ENCODE measurements at regions not wholly inside any gene's neighbourhood (a gene's known extent, or its start where the extent isn't known, plus 50 kb on each side); places are given as distances from the start of the nearest gene placed in this dataset.
A peak's percentile ranks its signal among the peaks of the same experiment; 100 is the strongest.

DNA sequence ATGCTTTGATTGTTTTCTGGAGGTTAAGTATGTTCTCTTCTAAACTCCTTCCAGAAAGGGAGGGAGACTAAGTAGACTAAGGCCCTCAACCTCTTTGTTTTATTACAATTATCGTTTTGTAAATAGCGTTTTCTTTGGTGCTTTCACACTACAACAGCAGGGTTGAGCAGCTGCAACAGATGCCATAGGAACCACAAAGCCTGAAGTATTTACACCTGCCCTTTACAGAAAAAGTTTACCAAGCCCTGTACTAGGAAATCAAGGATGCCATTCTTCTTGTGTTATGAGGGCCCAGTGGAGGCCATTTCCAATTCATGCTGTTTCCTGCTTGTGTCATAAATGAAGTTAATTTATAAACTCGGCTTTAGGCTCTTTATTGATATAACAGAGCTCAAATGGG lies 914.8 kb downstream of the DCDC2C start:
- no peak for DNase-seq

DNA sequence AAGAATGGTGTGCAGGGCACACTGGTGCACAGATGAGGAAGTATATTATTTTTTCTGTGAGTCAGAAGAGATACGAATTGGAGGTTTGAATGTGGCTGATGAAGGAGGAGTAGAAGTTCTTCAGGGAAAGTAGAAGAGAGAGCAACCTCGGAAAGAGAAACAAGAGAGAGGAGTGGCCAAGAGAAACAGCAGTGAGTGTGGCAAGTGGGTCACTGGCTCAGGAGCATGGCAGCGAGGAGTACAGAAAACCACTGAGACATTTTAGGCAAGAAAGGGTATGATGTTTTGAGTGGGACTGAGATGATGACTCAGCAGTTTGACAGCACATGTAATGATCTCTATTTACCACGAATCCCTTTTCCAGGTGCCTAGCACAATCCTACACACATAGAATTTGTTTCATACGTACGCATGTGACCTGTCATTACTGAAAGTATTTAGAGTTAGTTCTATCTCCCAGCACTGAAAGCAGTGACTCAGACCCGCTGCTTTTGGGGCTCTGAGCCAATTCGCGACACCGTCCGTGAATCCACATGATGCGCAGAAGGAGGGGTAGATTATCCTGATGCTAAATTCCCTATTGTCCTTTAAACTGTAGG lies 915.4 kb downstream of the DCDC2C start:
- no peak for DNase-seq

DNA sequence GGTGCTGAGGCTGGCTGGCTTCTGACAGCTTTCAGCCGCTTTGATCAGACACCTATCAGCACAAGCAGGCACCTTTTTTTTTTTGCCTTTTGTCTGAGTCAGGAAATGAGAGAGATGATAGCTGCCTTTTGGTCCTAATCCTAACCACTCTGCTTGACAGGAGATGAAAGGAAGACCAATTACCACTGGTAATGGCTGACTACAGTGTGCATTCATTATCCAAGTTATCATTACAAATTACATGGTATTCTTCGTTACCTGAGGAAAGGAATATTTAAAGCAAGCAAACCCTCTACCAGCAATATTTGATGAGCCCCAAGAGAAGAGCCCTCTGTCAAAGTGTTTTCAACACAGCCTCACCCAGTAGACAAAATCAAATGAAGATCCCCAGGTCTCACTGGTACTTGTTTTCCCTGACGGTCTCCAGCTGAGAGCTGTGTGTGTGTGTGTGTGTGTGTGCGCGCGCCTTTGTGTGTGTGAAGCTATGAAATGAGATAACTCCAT lies 925.7 kb downstream of the DCDC2C start:
- peak; percentile 70 for DNase-seq

DNA sequence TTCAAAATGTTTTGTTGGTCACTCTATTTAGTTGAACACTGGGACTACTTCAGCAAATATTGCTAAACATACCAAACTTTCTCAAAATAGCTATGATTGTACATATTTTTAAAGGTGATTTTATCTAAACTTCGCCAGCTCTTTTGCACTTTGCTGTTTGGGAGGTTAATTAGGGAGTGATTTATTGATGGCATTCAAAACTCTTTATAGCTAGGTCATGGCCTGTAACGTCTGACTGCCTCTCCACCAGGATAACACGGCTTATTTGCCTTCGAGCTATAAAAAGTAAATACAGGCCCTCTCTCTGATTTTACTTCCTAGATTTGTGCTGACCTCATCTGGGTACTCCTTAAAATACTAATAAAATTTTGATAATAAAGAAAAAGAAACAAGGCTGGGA lies 931.9 kb downstream of the DCDC2C start:
- peak; percentile 20 for DNase-seq

DNA sequence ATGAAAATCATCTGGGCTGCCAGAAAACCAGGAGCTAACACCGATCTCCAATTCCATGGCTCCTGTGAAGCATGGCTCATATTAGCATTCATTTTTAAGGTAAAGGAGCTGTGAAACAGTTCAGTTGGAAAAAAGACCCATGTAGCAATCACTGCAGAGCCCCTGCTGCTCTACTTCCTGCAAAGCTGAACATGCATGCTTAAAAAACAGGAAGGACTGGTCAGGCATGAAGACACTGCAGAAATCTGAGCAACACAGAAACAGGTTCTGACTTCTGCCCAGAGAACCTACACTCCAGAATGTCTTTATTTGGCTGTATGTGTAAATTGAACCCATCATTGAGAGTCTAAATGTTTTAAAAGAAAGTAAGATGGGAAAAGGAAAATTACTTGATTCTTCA lies 950.6 kb downstream of the DCDC2C start:
- DNase-seq, result no peak

DNA sequence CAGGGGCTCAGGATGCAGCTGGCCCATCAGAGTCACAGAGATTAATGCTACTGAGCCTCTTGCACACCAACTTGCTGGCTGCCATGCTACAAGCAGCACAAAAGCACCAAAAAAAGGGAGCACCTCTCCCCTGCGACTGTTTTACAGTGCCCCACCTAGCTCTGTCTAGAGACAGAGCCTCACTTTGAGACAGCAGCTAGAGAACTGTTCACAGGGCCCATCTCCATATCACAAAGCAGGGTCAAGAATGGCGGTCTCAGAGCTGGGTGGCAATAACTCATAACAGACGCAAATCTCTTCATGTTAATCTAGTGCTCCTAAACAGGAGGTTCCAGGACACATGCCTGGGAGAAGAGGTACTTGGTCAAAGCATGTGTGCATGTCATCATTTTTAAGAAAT lies 953.0 kb downstream of the DCDC2C start:
- no peak for DNase-seq

DNA sequence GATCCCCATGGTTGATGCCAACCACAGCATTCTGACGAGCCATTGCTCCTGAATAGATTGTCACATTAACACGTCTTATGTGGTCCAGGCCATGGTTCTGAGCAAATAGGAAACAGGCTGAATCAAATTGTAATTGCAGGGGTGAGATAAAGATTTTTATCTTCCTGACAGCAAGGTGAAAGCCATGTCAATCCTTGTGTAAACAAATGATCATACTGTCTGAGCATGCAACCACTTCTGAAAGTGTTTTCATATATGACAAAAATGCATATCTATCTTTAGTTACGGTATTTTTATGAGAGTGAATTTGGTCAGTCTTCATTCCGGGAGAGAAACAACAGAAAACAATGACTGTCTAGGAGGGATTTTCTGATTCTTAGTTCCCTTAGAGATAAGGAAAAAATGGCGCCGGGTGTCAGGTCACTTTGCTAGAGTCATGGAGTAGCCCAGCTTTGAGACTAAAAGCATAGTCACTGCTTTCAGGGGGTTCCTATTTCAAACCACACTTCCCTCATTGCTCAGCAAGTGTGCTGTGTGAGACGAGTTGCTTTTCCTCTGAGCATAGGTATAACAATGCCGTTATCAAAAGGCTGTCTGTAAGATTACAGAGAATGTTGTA lies 958.9 kb downstream of the DCDC2C start:
- DNase-seq, result no peak

DNA sequence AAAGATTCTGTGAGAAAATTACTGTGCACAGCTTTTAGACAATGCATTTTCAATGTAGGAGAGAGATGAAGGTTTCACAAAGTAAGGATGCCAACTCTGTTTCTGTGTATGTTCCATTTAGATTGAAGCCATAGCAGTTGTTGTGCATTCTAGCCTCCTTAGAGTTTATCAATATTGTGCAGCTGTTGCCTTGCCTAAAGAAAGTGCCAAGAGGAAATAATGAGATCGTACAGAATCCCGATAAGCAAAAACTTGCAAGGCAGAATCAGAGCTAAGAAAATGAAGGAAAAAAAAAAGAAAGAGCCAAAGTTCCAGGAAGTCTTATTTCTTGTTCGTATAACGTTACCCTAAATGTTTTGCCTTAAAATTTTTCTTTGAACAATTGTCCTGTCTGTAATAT lies 965.0 kb downstream of the DCDC2C start:
- no peak for DNase-seq

DNA sequence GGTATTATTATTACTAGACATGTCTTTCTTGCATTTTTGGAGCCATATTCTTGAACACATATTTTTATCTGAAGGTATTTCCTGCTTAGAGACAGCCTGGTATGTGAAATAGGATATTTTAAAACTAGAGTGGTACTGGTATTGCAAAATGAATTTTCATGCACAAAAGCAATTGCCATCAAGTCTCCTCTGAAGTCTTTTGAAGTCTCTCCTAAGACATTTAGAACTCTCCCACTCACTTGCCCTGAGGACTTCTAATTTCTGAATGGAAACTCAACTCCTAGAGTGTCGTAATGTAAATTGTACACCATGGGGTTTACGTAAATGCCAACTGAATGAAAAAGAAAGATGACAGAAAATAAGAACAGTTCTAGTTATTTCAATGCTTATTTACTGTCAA lies 967.0 kb downstream of the DCDC2C start:
- DNase-seq, result no peak

DNA sequence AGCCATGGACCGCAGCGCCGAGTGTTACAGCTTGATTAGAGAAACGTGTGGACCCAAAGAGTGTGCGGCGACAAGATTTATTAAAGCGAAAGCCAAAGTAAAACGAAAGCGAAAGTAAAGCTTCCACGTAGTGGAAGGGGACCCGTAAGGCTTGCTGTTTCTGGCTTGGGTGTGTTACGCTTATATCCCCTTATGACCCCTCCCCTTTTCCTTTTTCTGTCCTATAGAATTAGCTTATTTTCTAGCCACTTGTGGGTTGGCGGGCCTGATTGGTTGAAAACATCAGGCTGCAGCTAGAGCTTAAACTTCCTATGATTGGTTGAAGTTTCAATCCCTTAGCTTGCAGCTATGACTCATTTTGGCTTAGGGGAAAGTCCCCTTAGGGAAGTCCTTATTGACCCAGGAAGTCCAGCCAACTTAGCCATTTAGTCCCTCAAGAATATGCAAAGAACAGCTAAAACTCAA lies 969.7 kb downstream of the DCDC2C start:
- peak; percentile 18 for DNase-seq

DNA sequence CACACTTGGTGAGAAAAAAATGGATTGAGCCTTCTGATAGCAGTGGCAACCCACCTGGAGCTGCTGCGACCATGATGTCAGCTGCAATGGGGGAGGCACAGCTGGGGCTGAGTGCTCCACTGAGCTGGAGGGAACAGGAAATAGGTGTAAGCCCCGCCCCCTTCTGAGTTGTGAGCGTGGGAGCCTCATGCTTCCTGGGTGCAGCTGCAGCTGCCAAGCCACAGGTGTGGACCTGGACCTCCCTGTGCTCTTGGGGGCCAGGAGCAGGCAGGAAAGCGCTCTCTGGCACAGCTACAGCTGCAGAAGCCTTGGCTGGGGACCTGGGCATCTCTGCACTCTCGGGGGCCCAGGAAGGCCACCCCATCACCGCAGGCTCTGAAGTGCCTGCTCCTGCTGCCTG lies 970.6 kb downstream of the DCDC2C start:
- DNase-seq, result no peak

DNA sequence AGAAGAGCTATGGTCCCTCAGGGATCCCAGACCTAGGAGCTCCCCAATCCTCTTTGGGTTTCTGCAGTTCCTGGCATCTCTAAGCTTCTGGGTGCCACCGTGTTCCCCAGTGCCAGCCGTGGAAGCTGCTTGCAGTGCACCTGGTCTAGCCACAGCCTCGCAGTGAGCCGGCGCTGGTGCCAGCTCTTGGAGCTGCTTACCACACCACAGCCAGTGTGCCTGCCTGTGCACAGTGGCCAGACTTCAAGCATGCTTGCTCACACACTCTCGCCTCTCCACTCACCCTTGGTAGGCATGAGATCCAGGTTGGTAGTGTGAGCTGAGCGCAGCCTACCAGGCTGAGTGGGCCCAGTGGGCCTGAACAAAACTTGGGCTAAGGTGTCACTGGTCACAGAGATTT lies 971.9 kb downstream of the DCDC2C start:
- DNase-seq, result no peak

DNA sequence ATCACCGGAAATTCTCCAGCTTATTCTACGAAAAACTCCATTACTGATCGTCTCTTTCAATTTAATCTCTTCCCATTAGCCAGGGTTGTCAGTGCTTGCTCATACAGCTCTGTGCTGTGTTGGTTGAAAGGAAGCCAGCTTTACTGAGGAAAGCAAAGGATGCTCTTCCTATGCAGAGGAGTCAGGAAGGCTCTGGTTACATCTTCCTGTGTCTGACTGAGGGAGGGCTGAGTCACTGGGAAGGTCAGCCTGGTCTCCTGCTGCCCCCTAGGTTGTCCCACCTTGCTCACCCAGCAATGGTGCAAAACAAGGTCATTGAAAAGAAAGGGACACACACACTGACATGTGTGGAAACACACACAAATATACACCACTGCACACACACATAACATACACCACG lies 975.6 kb downstream of the DCDC2C start:
- DNase-seq, result no peak

DNA sequence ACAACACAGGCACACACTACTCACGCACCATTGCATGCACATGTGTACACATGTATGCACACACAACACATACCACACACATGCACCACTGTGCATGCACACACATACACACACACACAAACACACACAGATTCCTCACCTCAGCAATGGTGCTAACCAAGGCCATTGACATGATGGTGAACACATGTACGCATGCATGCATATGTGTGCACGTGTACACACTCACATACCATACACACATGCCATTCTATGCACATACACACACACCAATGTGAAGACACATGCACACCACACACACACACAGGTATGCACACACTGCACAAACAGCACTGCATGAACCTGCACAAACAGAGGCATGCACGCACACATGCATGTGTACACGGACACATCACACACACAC lies 976.0 kb downstream of the DCDC2C start:
- no peak for DNase-seq

DNA sequence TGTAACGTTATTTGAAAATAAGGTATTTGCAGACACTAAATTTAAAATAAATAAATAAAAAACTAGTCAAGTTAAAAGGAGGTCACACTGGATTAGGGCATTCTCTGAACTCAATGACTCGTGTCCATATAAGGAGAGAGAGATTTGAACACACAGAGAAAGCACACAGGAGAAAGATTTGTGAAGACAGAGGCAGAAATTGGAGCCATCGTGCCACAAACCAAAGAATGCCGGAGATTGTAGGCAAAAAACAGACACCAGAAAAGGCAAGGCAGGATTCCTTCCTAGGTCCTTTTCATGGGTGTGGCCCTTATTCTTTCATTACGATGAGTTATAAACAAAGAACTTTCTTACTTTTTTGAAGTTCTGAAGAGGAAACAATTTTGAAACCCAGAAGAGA lies 981.5 kb downstream of the DCDC2C start:
- no peak for DNase-seq

DNA sequence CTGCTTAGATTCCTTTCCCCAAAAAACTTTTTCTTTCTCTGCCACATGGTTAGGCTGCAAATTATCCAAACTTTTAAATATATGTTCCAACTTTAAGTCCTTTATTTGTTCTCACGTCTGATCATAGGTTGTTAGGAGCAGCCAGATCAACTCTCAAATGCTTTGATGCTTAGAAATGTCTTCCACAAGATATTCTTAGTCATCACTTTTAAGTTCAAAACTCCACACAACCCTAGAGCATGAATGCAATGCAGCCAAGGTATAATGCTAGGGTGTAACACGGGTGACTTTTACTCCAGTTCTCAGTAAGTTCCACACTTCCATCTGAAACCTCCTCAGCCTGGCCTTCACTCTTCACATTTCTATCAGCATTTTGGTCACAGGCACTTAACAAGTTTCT lies 987.5 kb downstream of the DCDC2C start:
- no peak for DNase-seq

DNA sequence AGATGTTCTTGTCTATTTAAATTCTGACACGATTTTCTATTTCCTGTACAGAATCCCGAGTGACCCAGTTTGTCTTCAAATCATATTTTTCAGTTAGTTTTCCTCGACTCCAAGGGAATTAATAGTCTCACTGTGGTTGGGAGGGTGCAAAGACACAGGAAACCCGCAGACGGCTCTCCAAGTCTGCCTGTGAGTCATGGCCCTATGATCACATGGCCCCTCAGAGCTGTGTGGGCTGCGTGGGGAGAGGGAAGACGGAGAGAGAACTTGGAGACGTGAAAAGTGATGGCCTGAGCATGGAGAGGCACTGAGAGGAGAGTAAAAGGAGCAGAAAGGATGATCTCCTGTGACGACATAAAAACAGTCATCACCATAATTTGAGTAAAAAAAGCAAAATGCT lies 989.9 kb downstream of the DCDC2C start:
- DNase-seq, result no peak

DNA sequence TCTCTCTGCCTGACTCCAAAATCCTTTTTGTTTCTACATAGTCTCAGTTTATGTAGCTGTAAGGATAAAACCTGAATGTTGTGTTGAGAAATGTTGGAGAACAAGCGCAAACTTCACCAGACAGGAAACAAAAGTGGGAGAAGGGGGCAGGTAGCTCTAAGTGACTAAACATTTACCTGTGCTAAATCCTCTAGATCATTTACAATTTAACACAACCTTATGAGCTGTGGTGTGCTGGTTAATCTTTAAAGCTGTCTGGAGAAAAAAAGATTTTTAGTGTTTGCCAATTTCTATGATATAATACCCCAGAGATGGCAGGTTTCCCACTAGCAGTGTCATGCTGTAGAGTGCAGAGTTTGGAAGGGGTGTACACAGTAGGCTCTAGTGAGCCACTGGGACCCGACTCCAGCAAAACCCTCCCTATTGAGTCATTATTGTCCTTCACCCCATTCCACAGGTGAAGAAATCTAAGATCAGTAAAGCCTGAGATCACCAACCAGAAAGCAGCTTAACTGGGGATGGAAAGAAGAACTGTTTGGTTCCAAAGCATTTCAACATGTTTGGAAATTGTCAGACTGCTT lies 992.0 kb downstream of the DCDC2C start:
- DNase-seq, result no peak

DNA sequence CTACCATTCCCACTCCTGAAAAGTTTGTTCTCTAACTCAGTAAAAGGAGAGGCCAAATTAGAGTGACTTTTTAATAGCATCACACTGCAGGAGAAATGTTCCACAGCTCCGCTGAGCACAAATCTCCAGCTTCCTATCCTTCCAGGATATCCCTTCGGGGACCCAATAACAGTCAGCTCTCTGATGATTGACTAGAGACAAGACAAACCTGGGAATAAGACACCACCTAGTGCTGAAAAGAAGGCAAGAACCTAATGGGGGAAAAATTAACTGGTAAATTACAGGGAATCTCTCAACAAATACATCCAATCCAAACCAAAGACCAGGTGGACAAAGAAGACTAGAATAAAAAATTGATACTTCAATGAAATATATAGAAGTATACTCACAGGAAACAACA lies 977.1 kb upstream of the SOX11 start:
- no peak for DNase-seq

DNA sequence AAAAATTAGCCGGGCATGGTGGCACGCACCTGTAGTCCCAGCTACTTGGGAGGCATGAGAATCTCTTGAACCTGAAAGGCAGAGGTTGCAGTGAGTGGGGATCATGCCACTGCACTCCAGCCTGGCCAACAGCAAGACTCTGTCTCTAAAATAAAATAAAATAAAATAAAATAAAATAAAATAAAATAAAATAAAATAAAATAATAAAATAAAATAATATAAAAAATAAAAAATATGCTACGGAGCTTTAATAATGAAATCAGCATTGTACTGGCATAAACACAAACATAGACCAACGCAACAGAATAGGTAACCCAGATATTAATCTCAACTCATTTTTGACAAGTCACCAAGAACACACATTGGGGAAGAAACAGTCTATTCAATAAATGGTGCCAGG lies 973.4 kb upstream of the SOX11 start:
- DNase-seq, result no peak

DNA sequence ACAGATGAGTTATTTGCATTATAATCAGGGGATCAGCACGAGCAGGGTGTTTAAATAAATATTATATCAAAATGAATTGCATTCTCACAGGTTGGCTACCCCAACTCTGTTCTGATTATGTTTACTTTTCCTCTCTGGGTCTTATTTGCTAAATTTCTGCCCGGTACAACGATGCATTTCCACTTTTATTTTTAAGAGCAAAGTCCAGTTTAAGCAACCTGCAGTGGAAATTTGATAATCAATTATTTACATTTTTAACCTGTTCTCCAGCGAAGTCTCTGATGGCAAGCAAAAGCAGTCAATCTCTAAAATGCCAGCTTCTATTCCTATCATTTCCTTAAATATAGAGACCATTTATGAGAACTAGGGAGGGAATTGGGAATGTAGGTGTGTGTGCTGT lies 966.6 kb upstream of the SOX11 start:
- DNase-seq, result no peak

DNA sequence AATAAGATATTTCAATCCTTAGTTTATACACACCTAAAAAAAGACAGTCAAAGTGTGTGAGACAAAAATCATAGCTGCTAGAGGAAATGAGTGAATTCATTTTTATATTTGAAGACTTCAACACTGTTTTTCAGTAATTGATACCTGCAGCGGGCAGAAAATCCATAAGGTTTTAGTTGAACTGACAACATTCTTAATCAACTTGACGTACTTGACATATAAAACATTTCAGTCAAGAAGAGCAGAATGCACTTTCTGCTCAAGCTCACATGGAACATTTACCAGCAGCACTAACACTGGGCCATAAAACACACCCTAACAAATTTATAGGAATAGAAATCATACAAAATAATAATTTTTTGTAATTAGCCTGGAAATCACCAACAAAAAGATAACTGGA lies 959.6 kb upstream of the SOX11 start:
- DNase-seq, result no peak

DNA sequence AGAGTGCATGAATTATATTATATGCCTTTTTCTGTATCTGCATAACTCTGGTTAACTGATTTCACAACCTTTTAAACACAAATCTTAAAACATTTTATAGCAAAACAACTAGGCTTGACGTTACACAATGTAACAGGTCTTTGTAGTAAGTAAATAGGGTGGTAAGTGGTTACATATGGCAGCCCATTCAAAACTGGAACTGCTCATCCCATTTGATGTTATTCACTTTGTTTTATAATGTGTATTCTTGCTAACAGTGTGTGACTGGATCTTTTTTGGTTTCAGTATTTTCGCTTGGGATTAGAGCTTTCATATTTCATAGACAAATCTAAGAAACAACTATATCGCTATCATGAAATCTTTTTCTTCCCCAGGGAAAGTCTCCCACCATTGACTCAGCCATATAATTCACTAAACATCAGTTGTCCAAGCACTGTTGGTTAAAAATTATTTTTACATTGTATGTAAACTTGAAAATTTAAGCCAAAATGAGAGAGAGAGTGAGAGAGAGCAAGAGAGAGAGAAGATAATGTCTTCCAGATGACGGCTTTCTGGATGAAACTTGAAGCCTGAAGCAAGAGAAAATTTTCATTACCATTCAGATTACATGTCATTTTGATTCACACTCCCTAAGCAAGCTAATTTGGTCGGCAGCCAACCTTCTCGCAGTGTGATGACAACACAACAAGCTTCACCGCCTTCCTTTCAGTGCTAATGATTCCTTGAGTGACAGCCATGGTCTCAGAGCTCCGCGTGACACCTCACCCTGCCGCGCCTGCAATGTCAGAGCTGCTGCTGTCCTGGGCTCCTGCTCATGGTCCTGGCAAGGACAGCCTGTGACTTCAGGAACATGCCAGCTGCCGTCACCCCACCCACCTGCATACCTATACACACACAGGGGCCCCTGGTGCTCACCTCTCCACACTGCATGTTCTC lies 946.9 kb upstream of the SOX11 start:
- DNase-seq, result peak; percentile 77

DNA sequence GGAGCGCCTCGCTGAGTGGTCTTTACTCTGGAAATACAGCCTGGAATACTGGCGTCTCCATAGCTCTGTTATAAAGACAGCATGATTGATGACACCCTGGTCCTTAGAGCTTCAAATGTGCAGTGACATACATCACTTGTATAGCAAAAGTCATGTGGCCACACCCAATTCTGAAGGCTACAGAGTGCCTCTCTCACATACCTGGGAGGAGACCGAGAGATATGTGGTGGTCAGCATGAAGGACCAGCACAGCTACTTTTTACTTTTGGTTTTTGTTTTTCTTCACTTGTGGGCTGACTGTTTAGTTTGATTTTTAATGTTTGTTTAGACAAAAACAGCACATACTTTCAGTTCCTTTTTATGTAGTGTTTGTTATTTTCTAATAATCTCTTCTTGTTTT lies 938.5 kb upstream of the SOX11 start:
- DNase-seq, result no peak

All from NCI-H1105 (cell line).